ENCODE measurements at regions not wholly inside any gene's neighbourhood (a gene's known extent, or its start where the extent isn't known, plus 50 kb on each side); places are given as distances from the start of the nearest gene placed in this dataset.

DNA sequence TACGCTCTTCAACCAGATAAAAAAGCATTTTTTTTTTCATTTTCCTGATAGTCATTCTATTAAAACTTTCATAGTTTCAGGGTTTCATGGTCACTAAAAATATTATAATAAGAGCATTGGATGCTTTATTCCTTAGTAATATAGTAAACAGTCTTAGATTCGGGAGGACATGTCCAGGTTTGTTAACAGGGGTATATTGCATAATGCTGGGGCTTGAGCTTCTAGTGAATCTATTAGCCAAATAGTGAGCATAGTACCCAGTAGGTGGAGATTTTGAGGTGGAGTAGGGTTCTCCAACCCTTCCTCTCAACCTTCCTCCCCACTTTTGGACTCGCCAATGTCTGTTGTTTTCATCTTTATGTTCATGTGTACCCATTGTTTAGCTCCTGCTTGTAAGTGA is 277.4 kb upstream of the RGS6 start:
- Mint-ChIP-seq H3K9me3 (peaks cover 9% of the 10 kb centered on the region), H3K27me3 (no peaks in the 10 kb centered on the region), H3K4me1 (peaks cover 3% of the 10 kb centered on the region), H3K36me3 (peaks cover 57% of the 10 kb centered on the region), H3K4me3 (no peak overlapping the region), H3K27ac (no peak overlapping the region)
- no peak for DNase-seq (ENCODE audit: low spot score in 2 of 2)
- no peak for ATAC-seq (ENCODE audit: low read depth)

- Mint-ChIP-seq H3K27me3 (no peaks in the 10 kb centered on the region), H3K27ac (no peak overlapping the region), H3K4me1 (peaks cover 3% of the 10 kb centered on the region), H3K4me3 (no peak overlapping the region), H3K9me3 (no peaks in the 10 kb centered on the region), H3K36me3 (peaks cover 43% of the 10 kb centered on the region)
- ATAC-seq (ENCODE audit: low read depth) (no peak), DNase-seq (ENCODE audit: low spot score in 2 of 2) (no peak)
These were observed 273.9 kb upstream of the RGS6 start for GRCh38 chr14:71658261-71658860.

GRCh38 chr14:71659159-71659558 is 273.1 kb upstream of the RGS6 start:
- Mint-ChIP-seq H3K9me3 (no peaks in the 10 kb centered on the region), H3K36me3 (peaks cover 36% of the 10 kb centered on the region), H3K27ac (peak overlapping the region; percentile 17), H3K27me3 (no peaks in the 10 kb centered on the region), H3K4me3 (no peak overlapping the region), H3K4me1 (peaks cover 3% of the 10 kb centered on the region)
- no peak for DNase-seq (ENCODE audit: low spot score in 2 of 2)
- ATAC-seq (ENCODE audit: low read depth): no peak

DNA sequence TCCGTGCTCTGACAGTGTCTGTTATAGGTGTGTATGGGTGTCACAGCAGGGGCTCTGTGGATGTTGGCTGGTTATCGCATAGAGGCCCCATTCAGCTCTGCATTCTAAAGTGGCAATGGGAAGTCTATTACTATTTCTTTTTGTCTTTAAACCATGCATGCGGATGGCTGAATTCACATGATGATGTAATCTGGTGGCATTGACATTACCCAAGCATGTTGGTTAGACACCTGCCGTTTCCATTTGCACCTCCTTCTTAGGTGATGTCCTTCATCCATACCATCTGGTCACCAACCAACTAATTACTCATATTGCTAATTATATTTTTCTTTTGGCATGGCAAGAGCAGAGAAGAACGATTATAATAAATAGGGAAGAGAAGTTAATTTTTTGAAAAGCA is 270.8 kb upstream of the RGS6 start:
- H3K27me3 Mint-ChIP-seq: no peaks in the 10 kb centered on the region
- H3K9me3 Mint-ChIP-seq: no peaks in the 10 kb centered on the region
- no peak overlapping the region for H3K4me3 Mint-ChIP-seq
- no peak for DNase-seq (ENCODE audit: low spot score in 2 of 2)
- peaks cover 28% of the 10 kb centered on the region for H3K36me3 Mint-ChIP-seq
- H3K27ac Mint-ChIP-seq: no peak overlapping the region
- no peak for ATAC-seq (ENCODE audit: low read depth)
- H3K4me1 Mint-ChIP-seq: peaks cover 3% of the 10 kb centered on the region

GRCh38 chr14:71662291-71662790 is 269.9 kb upstream of the RGS6 start:
- Mint-ChIP-seq H3K27ac (no peak overlapping the region), H3K36me3 (peaks cover 32% of the 10 kb centered on the region), H3K4me1 (peaks cover 3% of the 10 kb centered on the region), H3K4me3 (no peak overlapping the region), H3K27me3 (no peaks in the 10 kb centered on the region), H3K9me3 (no peaks in the 10 kb centered on the region)
- ATAC-seq (ENCODE audit: low read depth): no peak
- DNase-seq (ENCODE audit: low spot score in 2 of 2): no peak

GRCh38 chr14:71665157-71665556 is 267.1 kb upstream of the RGS6 start:
- no peak overlapping the region for H3K4me3 Mint-ChIP-seq
- no peaks in the 10 kb centered on the region for H3K27me3 Mint-ChIP-seq
- ATAC-seq (ENCODE audit: low read depth): no peak
- H3K27ac Mint-ChIP-seq: no peak overlapping the region
- peaks cover 29% of the 10 kb centered on the region for H3K36me3 Mint-ChIP-seq
- H3K9me3 Mint-ChIP-seq: no peaks in the 10 kb centered on the region
- no peak for DNase-seq (ENCODE audit: low spot score in 2 of 2)
- no peaks in the 10 kb centered on the region for H3K4me1 Mint-ChIP-seq

DNA sequence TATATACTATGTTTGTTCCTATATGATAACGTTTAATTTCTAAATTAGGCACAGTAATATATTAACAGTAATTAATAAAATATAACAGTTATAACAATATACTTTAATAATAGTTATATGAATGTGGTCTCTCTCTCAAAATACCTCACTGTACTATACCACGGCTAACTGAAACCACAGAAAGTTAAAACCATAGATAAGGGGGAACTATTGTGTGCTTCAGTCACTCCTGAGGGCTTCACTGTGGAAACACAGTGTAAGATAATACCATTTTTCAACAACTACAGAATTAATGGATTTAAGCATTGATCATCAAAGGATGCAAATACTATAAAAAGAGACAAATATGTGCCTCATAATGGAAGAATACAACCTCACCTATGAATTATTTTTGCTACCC is 266.4 kb upstream of the RGS6 start:
- no peaks in the 10 kb centered on the region for H3K4me1 Mint-ChIP-seq
- no peak for DNase-seq (ENCODE audit: low spot score in 2 of 2)
- H3K9me3 Mint-ChIP-seq: no peaks in the 10 kb centered on the region
- H3K4me3 Mint-ChIP-seq: no peak overlapping the region
- peaks cover 25% of the 10 kb centered on the region for H3K36me3 Mint-ChIP-seq
- no peak for ATAC-seq (ENCODE audit: low read depth)
- H3K27me3 Mint-ChIP-seq: no peaks in the 10 kb centered on the region
- no peak overlapping the region for H3K27ac Mint-ChIP-seq

GRCh38 chr14:71666571-71667145 is 265.6 kb upstream of the RGS6 start:
- Mint-ChIP-seq H3K27me3 (no peaks in the 10 kb centered on the region), H3K36me3 (peaks cover 22% of the 10 kb centered on the region), H3K27ac (peak overlapping the region; percentile 15), H3K4me1 (peaks cover 3% of the 10 kb centered on the region), H3K9me3 (no peaks in the 10 kb centered on the region), H3K4me3 (no peak overlapping the region)
- ATAC-seq (ENCODE audit: low read depth): no peak
- DNase-seq (ENCODE audit: low spot score in 2 of 2): no peak

GRCh38 chr14:71668186-71668912 is 263.9 kb upstream of the RGS6 start:
- ATAC-seq (ENCODE audit: low read depth) (no peak), DNase-seq (ENCODE audit: low spot score in 2 of 2) (no peak)
- Mint-ChIP-seq H3K9me3 (no peaks in the 10 kb centered on the region), H3K4me1 (peaks cover 4% of the 10 kb centered on the region), H3K27ac (no peak overlapping the region), H3K4me3 (no peak overlapping the region), H3K27me3 (no peaks in the 10 kb centered on the region), H3K36me3 (peaks cover 29% of the 10 kb centered on the region)

GRCh38 chr14:71672596-71672995 is 259.6 kb upstream of the RGS6 start:
- peaks cover 4% of the 10 kb centered on the region for H3K4me1 Mint-ChIP-seq
- no peak overlapping the region for H3K27ac Mint-ChIP-seq
- no peaks in the 10 kb centered on the region for H3K27me3 Mint-ChIP-seq
- no peak for DNase-seq (ENCODE audit: low spot score in 2 of 2)
- H3K4me3 Mint-ChIP-seq: no peak overlapping the region
- peaks cover 44% of the 10 kb centered on the region for H3K36me3 Mint-ChIP-seq
- no peak for ATAC-seq (ENCODE audit: low read depth)
- no peaks in the 10 kb centered on the region for H3K9me3 Mint-ChIP-seq

GRCh38 chr14:71675126-71675899 is 256.9 kb upstream of the RGS6 start:
- peaks cover 4% of the 10 kb centered on the region for H3K4me1 Mint-ChIP-seq
- H3K9me3 Mint-ChIP-seq: no peaks in the 10 kb centered on the region
- H3K27ac Mint-ChIP-seq: no peak overlapping the region
- H3K36me3 Mint-ChIP-seq: peaks cover 57% of the 10 kb centered on the region
- ATAC-seq (ENCODE audit: low read depth) (no peak), DNase-seq (ENCODE audit: low spot score in 2 of 2) (no peak)
- no peaks in the 10 kb centered on the region for H3K27me3 Mint-ChIP-seq
- H3K4me3 Mint-ChIP-seq: no peak overlapping the region

DNA sequence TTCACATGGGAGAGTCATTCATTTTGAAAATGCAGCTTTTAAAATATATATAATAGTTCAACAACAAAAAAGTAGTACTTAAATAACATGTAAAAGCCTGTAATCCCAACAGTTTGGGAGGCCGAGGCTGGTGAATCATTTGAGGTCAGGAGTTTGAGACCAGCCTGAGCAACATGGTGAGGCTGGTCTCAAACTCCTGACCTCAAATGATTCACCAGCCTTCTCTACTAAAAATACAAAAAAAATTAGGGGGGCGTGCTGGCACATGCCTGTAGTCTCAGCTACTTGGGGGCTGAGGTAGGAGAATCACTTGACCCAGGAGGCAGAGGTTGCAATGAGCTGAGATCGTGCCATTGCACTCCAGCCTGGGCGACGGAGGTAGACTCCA is 256.3 kb upstream of the RGS6 start:
- peaks cover 4% of the 10 kb centered on the region for H3K4me1 Mint-ChIP-seq
- H3K9me3 Mint-ChIP-seq: no peaks in the 10 kb centered on the region
- H3K27ac Mint-ChIP-seq: no peak overlapping the region
- no peak for ATAC-seq (ENCODE audit: low read depth)
- no peak for DNase-seq (ENCODE audit: low spot score in 2 of 2)
- H3K4me3 Mint-ChIP-seq: no peak overlapping the region
- peaks cover 59% of the 10 kb centered on the region for H3K36me3 Mint-ChIP-seq
- no peaks in the 10 kb centered on the region for H3K27me3 Mint-ChIP-seq

- DNase-seq (ENCODE audit: low spot score in 2 of 2): no peak
- Mint-ChIP-seq H3K9me3 (no peaks in the 10 kb centered on the region), H3K36me3 (peaks cover 44% of the 10 kb centered on the region)
These were observed 251.4 kb upstream of the RGS6 start for GRCh38 chr14:71680736-71681387.

GRCh38 chr14:71682337-71682736 is 249.9 kb upstream of the RGS6 start:
- no peak for ATAC-seq (ENCODE audit: low read depth)
- Mint-ChIP-seq H3K27me3 (no peaks in the 10 kb centered on the region), H3K9me3 (no peaks in the 10 kb centered on the region), H3K27ac (no peak overlapping the region), H3K4me1 (no peaks in the 10 kb centered on the region), H3K4me3 (no peak overlapping the region), H3K36me3 (peaks cover 41% of the 10 kb centered on the region)
- DNase-seq (ENCODE audit: low spot score in 2 of 2): no peak

More at GRCh38 chr14:71680736-71681387, 251.4 kb upstream of the RGS6 start:
- Mint-ChIP-seq H3K27me3 (no peaks in the 10 kb centered on the region), H3K4me1 (no peaks in the 10 kb centered on the region), H3K4me3 (no peak overlapping the region), H3K27ac (no peak overlapping the region)
- no peak for ATAC-seq (ENCODE audit: low read depth)
